ENCODE measurements at regions not wholly inside any gene's neighbourhood (a gene's known extent, or its start where the extent isn't known, plus 50 kb on each side); places are given as distances from the start of the nearest gene placed in this dataset.

DNA sequence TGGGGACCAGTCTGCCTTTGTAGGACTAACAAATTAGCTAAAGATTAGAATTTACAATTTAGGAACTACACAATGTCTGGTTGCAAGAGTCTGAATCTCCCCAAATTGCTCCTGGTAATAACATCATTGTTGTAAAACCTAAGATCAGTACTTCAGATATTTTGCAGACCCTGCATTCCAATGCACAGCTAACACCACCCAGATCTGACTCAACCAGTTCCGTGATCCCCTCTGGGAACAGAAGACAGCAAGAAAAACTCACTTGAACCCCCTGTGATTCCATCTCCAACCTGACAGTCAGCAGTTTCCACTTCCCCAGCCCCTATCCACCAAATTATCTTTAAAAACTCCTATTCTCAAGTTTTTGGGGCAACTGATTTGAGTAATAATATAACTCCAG is 201.9 kb upstream of the ARPP21 start:
- H3K27me3 Mint-ChIP-seq: no peaks in the 10 kb centered on the region
- Histone ChIP-seq H2AFZ (ENCODE audit: insufficient read depth, low read depth, low read length, poor library complexity, severe bottlenecking) (no peak overlapping the region), H3K27me3 (replicated peaks in 1 of 4; ENCODE audit: control extremely low read depth in 1 of 4, control insufficient read depth in 3 of 4, insufficient read depth in 4 of 4, low read length in 3 of 4) (no peaks in the 10 kb centered on the region), H3K36me3 (replicated peaks in 1 of 2; ENCODE audit: control extremely low read depth in 1 of 2, control insufficient read depth in 1 of 2, extremely low read depth in 1 of 2, insufficient read depth in 2 of 2, low read length in 1 of 2) (no peaks in the 10 kb centered on the region), H3K4me1 (ENCODE audit: control insufficient read depth in 2 of 2, insufficient read depth in 2 of 2, low read length in 2 of 2) (no peaks in the 10 kb centered on the region), H3K9me3 (ENCODE audit: control extremely low read depth in 1 of 3, control insufficient read depth in 2 of 3, insufficient read depth in 1 of 3, low read length in 2 of 3) (peaks cover 0 to 1% (median 0%) of the 10 kb centered on the region in 3 donors), H3K4me3 (ENCODE audit: control extremely low read depth in 1 of 5, extremely low read depth in 1 of 5, insufficient read depth in 1 of 5, low read depth in 2 of 5, low read length in 4 of 5) (no peak overlapping the region), H3K27ac (ENCODE audit: low read length in 2 of 2) (no peak overlapping the region), H3K79me2 (ENCODE audit: control insufficient read depth, insufficient read depth, low read length) (no peaks in the 10 kb centered on the region), H3K9ac (ENCODE audit: low read length) (no peak overlapping the region), H3K4me2 (replicated peaks; ENCODE audit: low read depth, low read length, poor library complexity, severe bottlenecking) (no peak overlapping the region), H4K20me1 (ENCODE audit: control insufficient read depth, insufficient read depth, low read length, poor library complexity, severe bottlenecking) (no peaks in the 10 kb centered on the region)
- no peak for TF ChIP-seq EZH2 (IDR thresholded peaks at IDR 0.05; ENCODE audit: borderline replicate concordance, insufficient read depth, low read depth, low read length, poor library complexity, severe bottlenecking)
- TF ChIP-seq, protein P1, sequence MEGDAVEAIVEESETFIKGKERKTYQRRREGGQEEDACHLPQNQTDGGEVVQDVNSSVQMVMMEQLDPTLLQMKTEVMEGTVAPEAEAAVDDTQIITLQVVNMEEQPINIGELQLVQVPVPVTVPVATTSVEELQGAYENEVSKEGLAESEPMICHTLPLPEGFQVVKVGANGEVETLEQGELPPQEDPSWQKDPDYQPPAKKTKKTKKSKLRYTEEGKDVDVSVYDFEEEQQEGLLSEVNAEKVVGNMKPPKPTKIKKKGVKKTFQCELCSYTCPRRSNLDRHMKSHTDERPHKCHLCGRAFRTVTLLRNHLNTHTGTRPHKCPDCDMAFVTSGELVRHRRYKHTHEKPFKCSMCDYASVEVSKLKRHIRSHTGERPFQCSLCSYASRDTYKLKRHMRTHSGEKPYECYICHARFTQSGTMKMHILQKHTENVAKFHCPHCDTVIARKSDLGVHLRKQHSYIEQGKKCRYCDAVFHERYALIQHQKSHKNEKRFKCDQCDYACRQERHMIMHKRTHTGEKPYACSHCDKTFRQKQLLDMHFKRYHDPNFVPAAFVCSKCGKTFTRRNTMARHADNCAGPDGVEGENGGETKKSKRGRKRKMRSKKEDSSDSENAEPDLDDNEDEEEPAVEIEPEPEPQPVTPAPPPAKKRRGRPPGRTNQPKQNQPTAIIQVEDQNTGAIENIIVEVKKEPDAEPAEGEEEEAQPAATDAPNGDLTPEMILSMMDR (IDR thresholded peaks at IDR 0.05): no peak
- WGBS (ENCODE audit: insufficient coverage): 92% methylated on average over 1 of the region's 1 CpG
- CTCF ChIA-PET: no interaction called here
- POLR2A ChIA-PET: no interaction called here
- intact Hi-C loops (cut with micrococcal nuclease): no loop called here
- no peak for DNase-seq
- H3K9me3 Mint-ChIP-seq (ENCODE audit: insufficient read depth): no peaks in the 10 kb centered on the region
- H3K4me1 Mint-ChIP-seq: no peaks in the 10 kb centered on the region
- no peak overlapping the region for H3K27ac Mint-ChIP-seq
- no peak overlapping the region for H3K4me3 Mint-ChIP-seq
- ATAC-seq (ENCODE audit: low read depth): no peak

DNA sequence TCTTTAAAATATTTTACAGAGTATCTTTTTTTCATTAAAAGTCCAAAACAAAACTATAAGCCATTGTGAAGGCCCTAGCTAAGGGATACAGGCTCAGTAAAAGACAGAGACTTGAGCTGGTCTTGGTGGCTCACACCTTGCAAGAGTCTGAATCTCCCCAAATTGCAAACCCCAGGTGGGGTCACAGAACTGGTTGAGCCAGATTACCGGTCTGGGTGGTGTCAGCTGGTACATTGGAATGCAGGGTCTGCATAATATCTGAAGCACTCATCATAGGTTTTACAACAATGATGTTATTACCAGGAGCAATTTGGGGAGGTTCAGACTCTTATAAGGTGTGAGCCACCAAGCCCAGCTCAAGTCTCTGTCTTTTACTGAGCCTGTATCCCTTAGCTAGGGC is 201.2 kb upstream of the ARPP21 start:
- no peak for ATAC-seq (ENCODE audit: low read depth)
- H3K9me3 ChIP-seq (ENCODE audit: control extremely low read depth in 1 of 3, control insufficient read depth in 2 of 3, insufficient read depth in 1 of 3, low read length in 2 of 3): peaks cover 0 to 1% (median 0%) of the 10 kb centered on the region in 3 donors
- no peaks in the 10 kb centered on the region for H3K36me3 ChIP-seq (replicated peaks in 1 of 2; ENCODE audit: control extremely low read depth in 1 of 2, control insufficient read depth in 1 of 2, extremely low read depth in 1 of 2, insufficient read depth in 2 of 2, low read length in 1 of 2)
- DNase-seq: no peak
- TF ChIP-seq EZH2 (IDR thresholded peaks at IDR 0.05; ENCODE audit: borderline replicate concordance, insufficient read depth, low read depth, low read length, poor library complexity, severe bottlenecking): no peak
- TF ChIP-seq, protein P1 (IDR thresholded peaks at IDR 0.05): no peak
- no peaks in the 10 kb centered on the region for H3K4me1 Mint-ChIP-seq
- no peak overlapping the region for H2AFZ ChIP-seq (ENCODE audit: insufficient read depth, low read depth, low read length, poor library complexity, severe bottlenecking)
- H3K4me3 Mint-ChIP-seq: no peak overlapping the region
- no peak overlapping the region for H3K27ac Mint-ChIP-seq
- no peak overlapping the region for H3K9ac ChIP-seq (ENCODE audit: low read length)
- H3K27me3 Mint-ChIP-seq: no peaks in the 10 kb centered on the region
- WGBS (ENCODE audit: insufficient coverage): no CpG with 5 or more reads among the region's 1 CpG
- intact Hi-C loops (cut with micrococcal nuclease): no loop called here
- H3K9me3 Mint-ChIP-seq (ENCODE audit: insufficient read depth): no peaks in the 10 kb centered on the region
- no peaks in the 10 kb centered on the region for H3K27me3 ChIP-seq (replicated peaks in 1 of 4; ENCODE audit: control extremely low read depth in 1 of 4, control insufficient read depth in 3 of 4, insufficient read depth in 4 of 4, low read length in 3 of 4)
- H3K4me3 ChIP-seq (ENCODE audit: control extremely low read depth in 1 of 5, extremely low read depth in 1 of 5, insufficient read depth in 1 of 5, low read depth in 2 of 5, low read length in 4 of 5): no peak overlapping the region
- no peaks in the 10 kb centered on the region for H3K4me1 ChIP-seq (ENCODE audit: control insufficient read depth in 2 of 2, insufficient read depth in 2 of 2, low read length in 2 of 2)
- CTCF ChIA-PET: no interaction called here
- no peaks in the 10 kb centered on the region for H4K20me1 ChIP-seq (ENCODE audit: control insufficient read depth, insufficient read depth, low read length, poor library complexity, severe bottlenecking)
- POLR2A ChIA-PET: no interaction called here
- no peak overlapping the region for H3K27ac ChIP-seq (ENCODE audit: low read length in 2 of 2)
- no peaks in the 10 kb centered on the region for H3K79me2 ChIP-seq (ENCODE audit: control insufficient read depth, insufficient read depth, low read length)
- H3K4me2 ChIP-seq (replicated peaks; ENCODE audit: low read depth, low read length, poor library complexity, severe bottlenecking): no peak overlapping the region
